ENCODE measurements at regions not wholly inside any gene's neighbourhood (a gene's known extent, or its start where the extent isn't known, plus 50 kb on each side); places are given as distances from the start of the nearest gene placed in this dataset.

GRCh38 chr11:104442321-104442720, 278.4 kb upstream of the PDGFD start:
- Histone ChIP-seq H3K36me3 (no peaks in the 10 kb centered on the region), H3K9me3 (peaks cover 0 to 5% (median 0%) of the 10 kb centered on the region in 8 donors), H3K27me3 (replicated peaks in 1 of 7) (no peaks in the 10 kb centered on the region), H3K4me1 (no peaks in the 10 kb centered on the region), H3K4me3 (no peak overlapping the region), H3K27ac (no peak overlapping the region)
- TF ChIP-seq POLR2A (IDR thresholded peaks at IDR 0.05) (no peak), CTCF (IDR thresholded peaks at IDR 0.05 in 8 of 11, conservative IDR thresholded peaks at IDR 0.05 in 3 of 11) (no peak), POLR2AphosphoS5 (IDR thresholded peaks at IDR 0.05) (no peak)
- 12 to 28% (median 18%) methylated on average over 1 of the region's 1 CpG for WGBS, 5 donors
- intact Hi-C loops (cut with DNase I; ENCODE audit: low total_unique reads) = no loop called here
- no peak for DNase-seq

- H3K4me1 ChIP-seq = no peaks in the 10 kb centered on the region
- H3K36me3 ChIP-seq = no peaks in the 10 kb centered on the region
- no peak for DNase-seq
- H3K27ac ChIP-seq = no peak overlapping the region
- H3K9me3 ChIP-seq = no peaks in the 10 kb centered on the region
- no peak for TF ChIP-seq POLR2A (IDR thresholded peaks at IDR 0.05)
- TF ChIP-seq CTCF (IDR thresholded peaks at IDR 0.05 in 8 of 11, conservative IDR thresholded peaks at IDR 0.05 in 3 of 11) = no peak
- no peak for TF ChIP-seq POLR2AphosphoS5 (IDR thresholded peaks at IDR 0.05)
- intact Hi-C loops (cut with DNase I; ENCODE audit: low total_unique reads) = no loop called here
- no peak overlapping the region for H3K4me3 ChIP-seq
- peaks cover 0 to 3% (median 0%) of the 10 kb centered on the region in 7 donors for H3K27me3 ChIP-seq (replicated peaks in 1 of 7)
Measured at GRCh38 chr11:104435494-104435893, 271.5 kb upstream of the PDGFD start.

- peaks cover 0 to 3% (median 0%) of the 10 kb centered on the region in 7 donors for H3K27me3 ChIP-seq (replicated peaks in 1 of 7)
- WGBS, 5 donors = 85 to 96% (median 89%) methylated on average over 3 of the region's 3 CpGs
Measured at GRCh38 chr11:104433751-104434150, 269.8 kb upstream of the PDGFD start.

GRCh38 chr11:104432981-104433380, 269.0 kb upstream of the PDGFD start:
- H3K4me3 ChIP-seq = no peak overlapping the region
- 79 to 92% (median 86%) methylated on average over 1 of the region's 1 CpG for WGBS, 5 donors
- H3K4me1 ChIP-seq = no peaks in the 10 kb centered on the region
- peaks cover 0 to 3% (median 0%) of the 10 kb centered on the region in 7 donors for H3K27me3 ChIP-seq (replicated peaks in 1 of 7)
- TF ChIP-seq POLR2A (IDR thresholded peaks at IDR 0.05) = no peak
- no peak for TF ChIP-seq POLR2AphosphoS5 (IDR thresholded peaks at IDR 0.05)
- TF ChIP-seq CTCF (IDR thresholded peaks at IDR 0.05 in 8 of 11, conservative IDR thresholded peaks at IDR 0.05 in 3 of 11) = no peak
- intact Hi-C loops (cut with DNase I; ENCODE audit: low total_unique reads) = no loop called here
- no peak for DNase-seq
- no peaks in the 10 kb centered on the region for H3K9me3 ChIP-seq
- no peaks in the 10 kb centered on the region for H3K36me3 ChIP-seq
- no peak overlapping the region for H3K27ac ChIP-seq

More at GRCh38 chr11:104433751-104434150, 269.8 kb upstream of the PDGFD start:
- Histone ChIP-seq H3K27ac (no peak overlapping the region), H3K4me3 (no peak overlapping the region), H3K9me3 (no peaks in the 10 kb centered on the region), H3K36me3 (no peaks in the 10 kb centered on the region), H3K4me1 (no peaks in the 10 kb centered on the region)
- DNase-seq = no peak
- no peak for TF ChIP-seq CTCF (IDR thresholded peaks at IDR 0.05 in 8 of 11, conservative IDR thresholded peaks at IDR 0.05 in 3 of 11)
- no peak for TF ChIP-seq POLR2AphosphoS5 (IDR thresholded peaks at IDR 0.05)
- TF ChIP-seq POLR2A (IDR thresholded peaks at IDR 0.05) = no peak
- intact Hi-C loops (cut with DNase I; ENCODE audit: low total_unique reads) = no loop called here
